Epithelial cell of esophagus (primary cell): ENCODE measurements at regions not wholly inside any gene's neighbourhood (a gene's known extent, or its start where the extent isn't known, plus 50 kb on each side); places are given as distances from the start of the nearest gene placed in this dataset.

Experiments
- DNase-seq: peaks from one replicate; pipeline ENCODE4 v3.0.0; 2010; ENCODE audit warnings: low read depth
- H3K4me3 ChIP-seq: 2 replicates; pipeline ENCODE4 v1.5.1; 2011; ENCODE audit warnings: mild to moderate bottlenecking, low read length, control low read depth
- TF ChIP-seq, protein P1 (sequence below): IDR thresholded peaks from 2 replicates; pipeline ENCODE4 v1.5.1; 2011; ENCODE audit warnings: low read depth, mild to moderate bottlenecking, low read length, control low read depth, inconsistent platforms; ENCODE audit not compliant: insufficient read depth; ENCODE audit errors: missing control alignments

DNA sequence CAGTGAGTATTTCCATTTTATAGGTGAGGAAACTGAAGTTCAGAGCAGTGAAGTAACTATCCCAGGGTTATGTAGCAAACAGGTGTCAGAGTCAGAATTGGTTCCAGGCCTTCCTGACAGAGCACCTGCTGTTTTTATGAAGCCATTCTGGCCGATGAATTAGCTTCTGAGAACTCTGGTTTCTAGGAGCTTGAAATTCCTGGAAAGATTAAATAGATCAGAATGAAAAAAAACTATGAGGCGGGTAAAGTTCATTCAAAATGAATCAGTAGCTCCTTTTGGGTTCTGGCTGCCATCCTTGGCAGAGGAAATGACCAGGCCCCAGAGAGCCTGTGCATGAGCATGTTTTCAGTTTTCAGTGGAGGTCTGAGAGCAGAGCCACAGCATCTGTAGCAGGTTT is 59.3 kb upstream of the CFAP161 start:
- TF ChIP-seq, protein P1, sequence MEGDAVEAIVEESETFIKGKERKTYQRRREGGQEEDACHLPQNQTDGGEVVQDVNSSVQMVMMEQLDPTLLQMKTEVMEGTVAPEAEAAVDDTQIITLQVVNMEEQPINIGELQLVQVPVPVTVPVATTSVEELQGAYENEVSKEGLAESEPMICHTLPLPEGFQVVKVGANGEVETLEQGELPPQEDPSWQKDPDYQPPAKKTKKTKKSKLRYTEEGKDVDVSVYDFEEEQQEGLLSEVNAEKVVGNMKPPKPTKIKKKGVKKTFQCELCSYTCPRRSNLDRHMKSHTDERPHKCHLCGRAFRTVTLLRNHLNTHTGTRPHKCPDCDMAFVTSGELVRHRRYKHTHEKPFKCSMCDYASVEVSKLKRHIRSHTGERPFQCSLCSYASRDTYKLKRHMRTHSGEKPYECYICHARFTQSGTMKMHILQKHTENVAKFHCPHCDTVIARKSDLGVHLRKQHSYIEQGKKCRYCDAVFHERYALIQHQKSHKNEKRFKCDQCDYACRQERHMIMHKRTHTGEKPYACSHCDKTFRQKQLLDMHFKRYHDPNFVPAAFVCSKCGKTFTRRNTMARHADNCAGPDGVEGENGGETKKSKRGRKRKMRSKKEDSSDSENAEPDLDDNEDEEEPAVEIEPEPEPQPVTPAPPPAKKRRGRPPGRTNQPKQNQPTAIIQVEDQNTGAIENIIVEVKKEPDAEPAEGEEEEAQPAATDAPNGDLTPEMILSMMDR = no peak
- H3K4me3 ChIP-seq = no peak overlapping the region
- no peak for DNase-seq

DNA sequence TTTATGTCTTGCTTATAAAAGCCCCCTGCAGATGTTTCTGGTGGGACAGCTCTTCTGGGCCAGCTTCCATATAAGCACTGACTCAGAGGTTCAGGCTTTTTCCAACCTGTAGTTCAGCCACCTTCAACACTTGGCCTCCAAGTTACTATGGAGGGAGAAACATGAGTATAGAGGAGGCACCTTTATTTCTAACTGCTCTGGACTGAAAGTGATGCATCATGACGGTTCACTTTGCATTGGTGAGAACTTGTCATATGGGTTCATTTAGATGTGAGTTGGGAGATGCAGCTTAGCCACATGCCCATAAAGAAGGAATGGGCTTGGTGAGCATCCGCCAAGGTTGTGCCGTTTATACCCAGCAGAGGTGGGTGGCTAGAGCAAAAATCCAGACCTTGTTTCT is 58.8 kb upstream of the CFAP161 start:
- DNase-seq = no peak
- TF ChIP-seq, protein P1 = no peak
- no peak overlapping the region for H3K4me3 ChIP-seq

DNA sequence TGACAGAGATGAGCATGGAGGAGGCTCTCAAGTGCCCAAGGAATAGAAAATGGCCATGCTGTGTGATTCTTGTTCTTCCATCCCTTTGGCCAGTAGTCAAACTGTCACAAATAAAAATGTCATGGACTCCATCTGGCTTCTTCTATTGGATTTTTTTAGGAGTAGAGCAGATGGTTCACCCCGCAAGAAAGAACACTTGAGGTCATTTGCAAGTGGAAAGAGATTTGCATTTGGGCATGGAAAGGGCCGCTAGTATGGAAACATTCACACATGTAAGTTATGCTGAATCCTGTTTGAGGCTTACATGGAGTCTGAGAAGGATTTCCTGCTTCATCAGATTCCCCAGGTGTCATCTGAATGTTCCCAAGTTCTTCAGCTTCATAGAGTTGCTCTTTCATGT is 53.1 kb upstream of the CFAP161 start:
- DNase-seq = no peak
- TF ChIP-seq, protein P1 = no peak
- no peak overlapping the region for H3K4me3 ChIP-seq

DNA sequence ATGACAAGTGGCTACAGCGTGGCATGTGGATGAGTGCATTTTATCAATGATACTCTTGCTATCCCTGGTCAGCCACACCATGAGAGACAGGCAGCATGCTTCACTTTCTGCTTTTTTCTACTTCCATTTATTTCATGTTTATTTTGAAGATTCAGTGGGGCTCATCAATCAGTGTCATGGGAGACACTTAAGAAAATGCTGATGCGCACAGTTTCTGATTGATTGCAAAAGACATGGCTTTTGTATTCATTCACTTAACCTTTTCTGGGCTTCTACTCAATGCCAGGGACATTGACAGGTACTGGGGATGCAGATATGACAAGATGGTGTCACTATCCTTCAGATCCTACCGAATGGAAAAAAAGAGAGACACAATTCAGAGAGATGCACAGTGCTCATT is 50.9 kb upstream of the CFAP161 start:
- TF ChIP-seq, protein P1 = no peak
- DNase-seq = no peak
- no peak overlapping the region for H3K4me3 ChIP-seq
